ENCODE measurements at regions not wholly inside any gene's neighbourhood (a gene's known extent, or its start where the extent isn't known, plus 50 kb on each side); places are given as distances from the start of the nearest gene placed in this dataset.

DNA sequence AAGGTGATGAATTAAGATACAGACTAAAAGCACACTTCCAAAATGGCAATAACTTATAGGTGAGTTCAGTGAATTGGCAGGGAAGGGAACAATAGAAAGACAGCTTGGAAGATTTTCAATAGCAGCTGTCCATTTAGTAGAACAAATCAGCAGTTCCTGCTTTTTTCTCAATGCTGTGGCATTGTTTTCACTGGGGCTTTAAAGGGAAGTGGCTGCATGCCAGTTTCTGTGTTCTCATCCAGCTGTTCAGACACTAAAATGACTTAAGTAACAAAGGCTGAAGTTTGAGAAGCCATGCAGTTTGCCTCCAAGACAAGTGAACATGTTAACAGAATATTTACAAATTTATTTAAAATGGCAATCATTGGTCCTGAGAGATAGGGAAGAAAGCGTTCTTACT, 291.9 kb downstream of the FAM47A start:
- TF ChIP-seq, protein P1, sequence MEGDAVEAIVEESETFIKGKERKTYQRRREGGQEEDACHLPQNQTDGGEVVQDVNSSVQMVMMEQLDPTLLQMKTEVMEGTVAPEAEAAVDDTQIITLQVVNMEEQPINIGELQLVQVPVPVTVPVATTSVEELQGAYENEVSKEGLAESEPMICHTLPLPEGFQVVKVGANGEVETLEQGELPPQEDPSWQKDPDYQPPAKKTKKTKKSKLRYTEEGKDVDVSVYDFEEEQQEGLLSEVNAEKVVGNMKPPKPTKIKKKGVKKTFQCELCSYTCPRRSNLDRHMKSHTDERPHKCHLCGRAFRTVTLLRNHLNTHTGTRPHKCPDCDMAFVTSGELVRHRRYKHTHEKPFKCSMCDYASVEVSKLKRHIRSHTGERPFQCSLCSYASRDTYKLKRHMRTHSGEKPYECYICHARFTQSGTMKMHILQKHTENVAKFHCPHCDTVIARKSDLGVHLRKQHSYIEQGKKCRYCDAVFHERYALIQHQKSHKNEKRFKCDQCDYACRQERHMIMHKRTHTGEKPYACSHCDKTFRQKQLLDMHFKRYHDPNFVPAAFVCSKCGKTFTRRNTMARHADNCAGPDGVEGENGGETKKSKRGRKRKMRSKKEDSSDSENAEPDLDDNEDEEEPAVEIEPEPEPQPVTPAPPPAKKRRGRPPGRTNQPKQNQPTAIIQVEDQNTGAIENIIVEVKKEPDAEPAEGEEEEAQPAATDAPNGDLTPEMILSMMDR (IDR thresholded peaks at IDR 0.05) = no peak
- TF ChIP-seq ZFX (IDR thresholded peaks at IDR 0.05; ENCODE audit: borderline replicate concordance) = no peak
